Loucy (cell line): ENCODE measurements at regions not wholly inside any gene's neighbourhood (a gene's known extent, or its start where the extent isn't known, plus 50 kb on each side); places are given as distances from the start of the nearest gene placed in this dataset.

Source experiments
- H2AFZ ChIP-seq: fragments of 200-600 bp; sonication (generic); 2 replicates; pipeline ENCODE4 v1.6.0; 2016; ENCODE audit warnings: antibody characterized with exemption, mild to moderate bottlenecking, low read length, moderate library complexity
- H3F3A ChIP-seq: fragments of 200-600 bp; 2 replicates; pipeline ENCODE4 v1.6.0; 2016; ENCODE audit warnings: antibody characterized with exemption, low read depth, mild to moderate bottlenecking
- H3K27me3 ChIP-seq: fragments of 200-600 bp; sonication (generic); 2 replicates; pipeline ENCODE4 v1.6.1; 2014; ENCODE audit warnings: low read length, mild to moderate bottlenecking; ENCODE audit not compliant: insufficient read depth, poor library complexity, severe bottlenecking
- H3K36me3 ChIP-seq: fragments of 200-600 bp; sonication (generic); 2 replicates; pipeline ENCODE4 v1.6.1; 2016; ENCODE audit warnings: low read length; ENCODE audit not compliant: insufficient read depth
- H3K4me1 ChIP-seq: fragments of 200-600 bp; sonication (generic); 2 replicates; pipeline ENCODE4 v1.5.1; 2014; ENCODE audit warnings: low read length, mild to moderate bottlenecking; ENCODE audit not compliant: insufficient read depth, poor library complexity, severe bottlenecking
- H3K4me2 ChIP-seq: fragments of 200-600 bp; sonication (generic); 2 replicates; pipeline ENCODE4 v1.6.0; 2014; ENCODE audit warnings: antibody characterized with exemption, low read length, low read depth, mild to moderate bottlenecking; ENCODE audit not compliant: poor library complexity, severe bottlenecking
- H3K4me3 ChIP-seq: fragments of 200-600 bp; sonication (generic); 2 replicates; pipeline ENCODE4 v1.5.1; 2014; ENCODE audit warnings: low read length, mild to moderate bottlenecking, mixed read lengths; ENCODE audit not compliant: poor library complexity, severe bottlenecking
- H3K79me2 ChIP-seq: fragments of 200-600 bp; sonication (generic); 2 replicates; pipeline ENCODE4 v1.6.1; 2014; ENCODE audit warnings: low read length; ENCODE audit not compliant: insufficient read depth
- H3K9ac ChIP-seq: fragments of 200-600 bp; sonication (generic); 2 replicates; pipeline ENCODE4 v1.6.0; 2014; ENCODE audit warnings: mild to moderate bottlenecking, low read depth, low read length, moderate library complexity; ENCODE audit not compliant: poor library complexity, severe bottlenecking
- H3K9me2 ChIP-seq: fragments of 200-600 bp; sonication (generic); replicated peaks from 2 replicates; pipeline ENCODE4 v1.6.1; 2016; ENCODE audit warnings: low read depth, low read length, mixed read lengths
- H3K9me3 ChIP-seq: fragments of 200-600 bp; sonication (generic); 2 replicates; pipeline ENCODE4 v1.6.1; 2014; ENCODE audit warnings: mild to moderate bottlenecking, antibody characterized with exemption, low read length, low read depth; ENCODE audit not compliant: insufficient read depth
- H4K20me1 ChIP-seq: fragments of 200-600 bp; sonication (generic); 2 replicates; pipeline ENCODE4 v1.6.0; 2014; ENCODE audit warnings: antibody characterized with exemption, low read length, mild to moderate bottlenecking; ENCODE audit not compliant: insufficient read depth, poor library complexity, severe bottlenecking
- EZH2phosphoT487 ChIP-seq: fragments of 200-600 bp; IDR thresholded peaks from 2 replicates; pipeline ENCODE4 v1.6.1; 2018; ENCODE audit warnings: antibody characterized with exemption, mild to moderate bottlenecking, moderate library complexity, borderline replicate concordance
- TF ChIP-seq, protein P1 (sequence below): fragments of 200-600 bp; sonication (generic); conservative IDR thresholded peaks from 2 replicates; pipeline ENCODE4 v1.5.1; 2014; ENCODE audit warnings: mild to moderate bottlenecking, antibody characterized with exemption, low read length

DNA sequence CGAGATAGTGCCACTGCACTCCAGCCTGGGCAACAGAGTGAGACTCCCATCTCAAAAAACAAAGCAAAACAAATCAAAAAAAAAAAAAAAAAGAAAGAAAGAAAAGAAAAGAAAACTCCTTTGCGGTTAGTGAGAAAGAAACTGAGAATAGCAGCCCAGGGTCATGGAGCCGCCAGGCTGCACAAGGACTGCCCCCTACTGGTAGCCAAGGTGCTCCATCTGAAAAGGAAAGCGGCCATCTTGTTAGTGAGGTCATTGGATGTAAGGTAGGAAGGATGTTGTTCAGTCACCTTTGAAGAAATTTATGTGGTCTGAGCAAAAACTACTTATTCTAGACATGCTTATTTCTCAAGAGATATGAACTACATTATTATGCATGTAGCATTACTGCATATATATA lies 660.6 kb upstream of the TENM3 start:
- H3K9me3 ChIP-seq, result 0 out of 2 replicates have a peak, but pooled peaks cover under 1% of the 10 kb centered on the region

GRCh38 chr4:181588733-181589302 lies 654.4 kb upstream of the TENM3 start:
- Histone ChIP-seq H3K4me3 (no peak overlapping the region), H3K9me2 (no peaks in the 10 kb centered on the region), H2AFZ (no peak overlapping the region), H3K36me3 (no peaks in the 10 kb centered on the region), H3K4me2 (no peak overlapping the region), H3K79me2 (no peaks in the 10 kb centered on the region), H3K4me1 (no peaks in the 10 kb centered on the region), H3F3A (no peaks in the 10 kb centered on the region), H3K9ac (no peak overlapping the region), H3K27me3 (no peaks in the 10 kb centered on the region), H3K9me3 (no peaks in the 10 kb centered on the region; the same call in 1 of the 2 replicates), H4K20me1 (no peaks in the 10 kb centered on the region)
- TF ChIP-seq, protein P1, sequence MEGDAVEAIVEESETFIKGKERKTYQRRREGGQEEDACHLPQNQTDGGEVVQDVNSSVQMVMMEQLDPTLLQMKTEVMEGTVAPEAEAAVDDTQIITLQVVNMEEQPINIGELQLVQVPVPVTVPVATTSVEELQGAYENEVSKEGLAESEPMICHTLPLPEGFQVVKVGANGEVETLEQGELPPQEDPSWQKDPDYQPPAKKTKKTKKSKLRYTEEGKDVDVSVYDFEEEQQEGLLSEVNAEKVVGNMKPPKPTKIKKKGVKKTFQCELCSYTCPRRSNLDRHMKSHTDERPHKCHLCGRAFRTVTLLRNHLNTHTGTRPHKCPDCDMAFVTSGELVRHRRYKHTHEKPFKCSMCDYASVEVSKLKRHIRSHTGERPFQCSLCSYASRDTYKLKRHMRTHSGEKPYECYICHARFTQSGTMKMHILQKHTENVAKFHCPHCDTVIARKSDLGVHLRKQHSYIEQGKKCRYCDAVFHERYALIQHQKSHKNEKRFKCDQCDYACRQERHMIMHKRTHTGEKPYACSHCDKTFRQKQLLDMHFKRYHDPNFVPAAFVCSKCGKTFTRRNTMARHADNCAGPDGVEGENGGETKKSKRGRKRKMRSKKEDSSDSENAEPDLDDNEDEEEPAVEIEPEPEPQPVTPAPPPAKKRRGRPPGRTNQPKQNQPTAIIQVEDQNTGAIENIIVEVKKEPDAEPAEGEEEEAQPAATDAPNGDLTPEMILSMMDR, result no peak
- TF ChIP-seq EZH2phosphoT487, result no peak

More for the DNA sequence above, 660.6 kb upstream of the TENM3 start:
- Histone ChIP-seq H3K79me2 (no peaks in the 10 kb centered on the region), H3K4me3 (no peak overlapping the region), H3K36me3 (no peaks in the 10 kb centered on the region), H3K9ac (no peak overlapping the region), H3K4me1 (no peaks in the 10 kb centered on the region), H3F3A (no peaks in the 10 kb centered on the region), H4K20me1 (no peaks in the 10 kb centered on the region), H3K9me2 (no peaks in the 10 kb centered on the region), H2AFZ (no peak overlapping the region), H3K4me2 (no peak overlapping the region), H3K27me3 (no peaks in the 10 kb centered on the region)
- TF ChIP-seq, protein P1, result peak; percentile 19; the same call in 1 of the 2 replicates
- TF ChIP-seq EZH2phosphoT487, result no peak

DNA sequence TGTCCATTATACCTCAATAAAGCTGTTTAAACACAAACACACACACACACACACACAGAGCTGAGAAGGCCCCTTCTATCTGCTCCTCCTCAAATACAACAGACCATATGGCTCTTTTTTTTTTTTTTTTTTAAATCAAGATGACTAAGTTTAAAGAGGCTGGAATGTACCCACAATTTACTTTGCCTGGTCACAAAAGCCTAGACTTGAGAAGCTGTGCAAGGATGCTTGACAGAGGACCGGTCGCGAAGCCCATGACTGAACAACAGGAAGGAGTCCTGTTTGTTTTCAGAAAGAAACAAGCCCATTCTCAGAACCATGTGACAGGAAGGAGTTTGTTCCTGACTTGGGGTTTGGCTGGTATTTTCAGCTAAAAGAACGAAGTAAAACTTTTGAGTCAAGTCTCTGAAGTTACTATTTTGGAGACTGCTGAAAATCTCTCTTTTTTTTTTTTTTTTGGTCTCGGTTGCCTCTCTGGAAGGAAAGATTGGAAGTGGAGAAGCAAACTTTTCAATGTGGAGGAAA lies 650.9 kb upstream of the TENM3 start:
- no peak overlapping the region for H3K4me2 ChIP-seq
- TF ChIP-seq EZH2phosphoT487, result no peak
- TF ChIP-seq, protein P1, result no peak
- H3K9me2 ChIP-seq, result no peaks in the 10 kb centered on the region

More for the DNA sequence above, 650.9 kb upstream of the TENM3 start:
- no peaks in the 10 kb centered on the region for H3K79me2 ChIP-seq
- H3K4me1 ChIP-seq, result no peaks in the 10 kb centered on the region
- H3F3A ChIP-seq, result no peaks in the 10 kb centered on the region
- no peak overlapping the region for H2AFZ ChIP-seq
- no peaks in the 10 kb centered on the region for H4K20me1 ChIP-seq
- no peaks in the 10 kb centered on the region for H3K36me3 ChIP-seq
- H3K27me3 ChIP-seq, result no peaks in the 10 kb centered on the region
- H3K9ac ChIP-seq, result no peak overlapping the region
- H3K9me3 ChIP-seq, result no peaks in the 10 kb centered on the region; the same call in 1 of the 2 replicates
- no peak overlapping the region for H3K4me3 ChIP-seq
